CD4-positive, alpha-beta T cell treated with Interleukin-2 at 100 ng/mL for 4 hours (primary cell): ENCODE measurements at regions not wholly inside any gene's neighbourhood (a gene's known extent, or its start where the extent isn't known, plus 50 kb on each side); places are given as distances from the start of the nearest gene placed in this dataset.

Source experiments
- DNase-seq: peaks from one replicate; pipeline ENCODE4 v3.0.0-alpha.2; 2020; ENCODE audit warnings: low spot score

GRCh38 chr11:70570693-70571395 is 172.5 kb downstream of the CTTN start:
- no peak for DNase-seq

- no peak for DNase-seq
Observed at GRCh38 chr11:70572974-70573260, 174.6 kb downstream of the CTTN start.

- DNase-seq = no peak
Observed at GRCh38 chr11:70573701-70574151, 175.4 kb downstream of the CTTN start.

- DNase-seq = no peak
Observed at GRCh38 chr11:70574725-70575347, 176.5 kb downstream of the CTTN start.

- DNase-seq = no peak
Observed at GRCh38 chr11:70575396-70576060, 177.2 kb downstream of the CTTN start.

- no peak for DNase-seq
Observed at GRCh38 chr11:70577258-70577603, 178.9 kb downstream of the CTTN start.

GRCh38 chr11:70577948-70578347 is 179.6 kb downstream of the CTTN start:
- DNase-seq = no peak

- DNase-seq = no peak
Observed at GRCh38 chr11:70578371-70578770, 180.0 kb downstream of the CTTN start.

- no peak for DNase-seq
Observed at GRCh38 chr11:70578831-70579230, 180.5 kb downstream of the CTTN start.

GRCh38 chr11:70579316-70579955 is 181.1 kb downstream of the CTTN start:
- DNase-seq = no peak

- no peak for DNase-seq
Observed at GRCh38 chr11:70580036-70580805, 181.9 kb downstream of the CTTN start.

- no peak for DNase-seq
Observed at GRCh38 chr11:70581991-70582885, 183.9 kb downstream of the CTTN start.

GRCh38 chr11:70582886-70583641 is 184.7 kb downstream of the CTTN start:
- DNase-seq = no peak

GRCh38 chr11:70583781-70584218 is 185.5 kb downstream of the CTTN start:
- DNase-seq = no peak

GRCh38 chr11:70584498-70585235 is 186.3 kb downstream of the CTTN start:
- no peak for DNase-seq

- no peak for DNase-seq
Observed at GRCh38 chr11:70585236-70585545, 186.9 kb downstream of the CTTN start.

- DNase-seq = no peak
Observed at GRCh38 chr11:70586261-70587074, 188.1 kb downstream of the CTTN start.

GRCh38 chr11:70587075-70587389 is 188.7 kb downstream of the CTTN start:
- no peak for DNase-seq

- no peak for DNase-seq
Observed at GRCh38 chr11:70590356-70590991, 192.1 kb downstream of the CTTN start.
